Endothelial cell of umbilical vein (primary cell): ENCODE measurements at regions not wholly inside any gene's neighbourhood (a gene's known extent, or its start where the extent isn't known, plus 50 kb on each side); places are given as distances from the start of the nearest gene placed in this dataset.

ENCODE experiments used
- BruUV-seq: library from RNA; stranded (reverse); fragments of 400-500 nt; replicated peaks from 2 replicates; lab custom pipeline; 2021; lab: Mats Ljungman, UMichigan
- CTCF ChIA-PET: fragments of 300-600, 350-600 bp; sonication (Branson Sonifier 250); formaldehyde crosslinking; loops from one replicate; lab custom pipeline; 2021; ENCODE audit warnings: antibody characterized with exemption, inconsistent platforms; lab: Charles Lee
- POLR2A ChIA-PET: fragments of 300-600, 350-600 bp; sonication (Branson Sonifier 250); formaldehyde crosslinking; loops from one replicate; lab custom pipeline; 2021; ENCODE audit warnings: antibody characterized with exemption, inconsistent platforms; lab: Charles Lee
- DNase-seq: peaks from one replicate; pipeline ENCODE4 v3.0.0-alpha.2; 2011; ENCODE audit warnings: low read depth, low spot score
- FAIRE-seq: peaks from 2 replicates; lab custom pipeline; 2011; peaks lifted over from hg19 to GRCh38; lab: Jason Lieb, UNC
- H2AFZ ChIP-seq: 2 replicates; pipeline ENCODE4 v1.6.0; 2012; ENCODE audit warnings: low read depth, low read length, control low read depth, inconsistent platforms
- H3K27ac ChIP-seq: 2 replicates; pipeline ENCODE4 v1.5.1; 2011; ENCODE audit warnings: low read depth, mild to moderate bottlenecking, control low read depth, low read length, moderate library complexity; ENCODE audit not compliant: insufficient read depth
- H3K27me3 ChIP-seq, 2 experiments: 2 replicates each; pipeline versions ENCODE4 v1.6.0 to v1.6.1; 2011; ENCODE audit warnings: low read length in 2 of 2, mixed read lengths in 1 of 2; ENCODE audit not compliant: control insufficient read depth in 2 of 2, insufficient read depth in 2 of 2
- H3K36me3 ChIP-seq, 2 experiments: 2 replicates in 1 of 2; 3 replicates in 1 of 2; pipeline ENCODE4 v1.5.1; 2011; ENCODE audit warnings: low read length in 2 of 2, mild to moderate bottlenecking in 1 of 2, moderate library complexity in 1 of 2; ENCODE audit not compliant: control insufficient read depth in 2 of 2, insufficient read depth in 2 of 2; ENCODE audit errors: extremely low read depth in 1 of 2
- H3K4me1 ChIP-seq: 3 replicates; pipeline ENCODE4 v1.5.1; 2011; ENCODE audit warnings: mild to moderate bottlenecking, low read length; ENCODE audit not compliant: control insufficient read depth, insufficient read depth; ENCODE audit errors: extremely low read depth
- H3K4me2 ChIP-seq: 2 replicates; pipeline ENCODE4 v1.6.1; 2011; ENCODE audit warnings: low read length, control low read depth, mixed read lengths; ENCODE audit not compliant: insufficient read depth
- H3K4me3 ChIP-seq, 3 experiments: fragments of 200-600 bp in 1 of 3; sonication (generic), shearing (Covaris generic) in 1 of 3; replicated peaks in 1 of 3; 2 replicates each; pipeline ENCODE4 v1.5.1; 2011 to 2016; ENCODE audit warnings: control low read depth in 3 of 3, low read length in 3 of 3, mild to moderate bottlenecking in 2 of 3, inconsistent platforms in 1 of 3, low read depth in 1 of 3, moderate library complexity in 1 of 3; ENCODE audit not compliant: insufficient read depth in 1 of 3
- H3K79me2 ChIP-seq: 2 replicates; pipeline ENCODE4 v1.6.0; 2012; ENCODE audit warnings: low read length, inconsistent platforms; ENCODE audit not compliant: control insufficient read depth, insufficient read depth
- H3K9ac ChIP-seq: replicated peaks from 2 replicates; pipeline ENCODE3; 2011; ENCODE audit warnings: low read length, control low read depth; ENCODE audit not compliant: insufficient read depth; ENCODE audit errors: extremely low read depth
- H3K9me1 ChIP-seq: replicated peaks from 3 replicates; pipeline ENCODE4 v1.6.0; 2011; ENCODE audit warnings: mild to moderate bottlenecking, low read length; ENCODE audit not compliant: control insufficient read depth, insufficient read depth; ENCODE audit errors: extremely low read depth
- H3K9me3 ChIP-seq: replicated peaks from 2 replicates; pipeline ENCODE4 v1.5.1; 2012; ENCODE audit warnings: low read length, inconsistent platforms; ENCODE audit not compliant: control insufficient read depth, insufficient read depth
- H4K20me1 ChIP-seq: replicated peaks from 2 replicates; pipeline ENCODE3; 2011; ENCODE audit warnings: mild to moderate bottlenecking, low read length; ENCODE audit not compliant: control insufficient read depth, insufficient read depth; ENCODE audit errors: extremely low read depth
- CTCF ChIP-seq, 2 donors: IDR thresholded peaks; 1 replicate in 1 of 2; 2 replicates in 1 of 2; pipeline ENCODE4 v1.5.1; 2011; ENCODE audit warnings: low read length in 2 of 2, mild to moderate bottlenecking in 2 of 2, moderate library complexity in 2 of 2, control low read depth in 1 of 2, inconsistent platforms in 1 of 2, low read depth in 1 of 2; ENCODE audit not compliant: insufficient read depth in 1 of 2; ENCODE audit errors: extremely low read depth in 1 of 2
- EZH2 ChIP-seq: IDR thresholded peaks from 2 replicates; pipeline ENCODE4 v1.6.1; 2012; ENCODE audit warnings: borderline replicate concordance, low read depth, mild to moderate bottlenecking, moderate library complexity, low read length, inconsistent platforms; ENCODE audit not compliant: severe bottlenecking
- FOS ChIP-seq: IDR thresholded peaks from 2 replicates; pipeline ENCODE4 v1.6.1; 2011; ENCODE audit warnings: mild to moderate bottlenecking, low read length, moderate library complexity, borderline replicate concordance; ENCODE audit not compliant: insufficient read depth
- GATA2 ChIP-seq: IDR thresholded peaks from 2 replicates; pipeline ENCODE4 v1.7.0; 2011; ENCODE audit warnings: low read depth, mild to moderate bottlenecking, moderate library complexity, mixed read lengths, low read length; ENCODE audit not compliant: insufficient read length, insufficient read depth
- JUN ChIP-seq: IDR thresholded peaks from 2 replicates; pipeline ENCODE4 v1.6.1; 2011; ENCODE audit warnings: borderline replicate concordance, low read depth; ENCODE audit not compliant: insufficient read length, insufficient read depth
- MYC ChIP-seq: IDR thresholded peaks from one replicate; pipeline ENCODE4 v1.6.1; 2011; ENCODE audit warnings: mild to moderate bottlenecking, low read depth, low read length
- POLR2A ChIP-seq: IDR thresholded peaks from 2 replicates; pipeline ENCODE4 v1.6.1; 2012; ENCODE audit warnings: low read depth, mild to moderate bottlenecking, control low read depth, low read length
- POLR2AphosphoS5 ChIP-seq: IDR thresholded peaks from 2 replicates; pipeline ENCODE4 v1.6.1; 2012; ENCODE audit warnings: low read depth, mild to moderate bottlenecking, control low read depth, low read length, moderate library complexity; ENCODE audit not compliant: insufficient read depth
- dilution Hi-C: fragments of 300-500 bp; cut with MboI; formaldehyde crosslinking; loops from one replicate; pipeline ENCODE4 v1.15.0; 2019; ENCODE audit warnings: low sequenced_read_pairs; ENCODE audit not compliant: extremely low pct_ligation_motif_present
- intact Hi-C: fragments of 100-400 bp; cut with micrococcal nuclease; formaldehyde crosslinking; loops from one replicate; pipeline ENCODE4 v1.10.0; 2022
- TF ChIP-seq, protein P1 (sequence below): IDR thresholded peaks from 2 replicates; pipeline ENCODE4 v1.6.1; 2011; ENCODE audit not compliant: insufficient read depth, insufficient read length

DNA sequence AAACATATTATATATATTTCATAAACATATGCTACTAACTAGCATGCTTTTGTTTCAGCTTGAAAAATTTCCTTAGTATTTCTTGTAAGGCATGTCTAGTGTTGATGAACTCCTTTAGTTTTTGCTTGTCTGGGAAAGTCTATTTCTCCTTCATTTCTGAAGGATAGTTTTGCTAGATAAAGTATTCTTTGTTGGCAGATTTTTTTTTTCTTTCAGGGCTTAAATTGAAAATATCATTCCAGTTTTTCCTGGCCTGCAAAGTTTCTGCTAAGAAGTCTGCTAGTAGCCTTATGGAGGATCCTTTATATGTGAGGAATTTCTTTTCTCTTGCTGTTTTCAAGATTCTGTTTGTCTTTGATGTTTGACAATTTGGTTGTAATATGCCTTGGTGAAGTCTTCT, 183.5 kb downstream of the SLC4A3 start:
- dilution Hi-C loops: no loop called here
- H2AFZ ChIP-seq: no peak overlapping the region
- FAIRE-seq (no peak), DNase-seq (no peak)
- H3K4me2 ChIP-seq: no peak overlapping the region
- ChIA-PET CTCF (no interaction called here), POLR2A (no interaction called here)
- H3K27ac ChIP-seq: no peak overlapping the region
- no peaks in the 10 kb centered on the region for H3K9me3 ChIP-seq
- no peaks in the 10 kb centered on the region for H3K79me2 ChIP-seq
- H3K36me3 ChIP-seq: no peaks in the 10 kb centered on the region
- no peaks in the 10 kb centered on the region for H3K9me1 ChIP-seq
- BruUV-seq: no TSS peak
- H3K27me3 ChIP-seq: no peaks in the 10 kb centered on the region
- no peak overlapping the region for H3K9ac ChIP-seq
- no peaks in the 10 kb centered on the region for H4K20me1 ChIP-seq
- H3K4me3 ChIP-seq: no peak overlapping the region
- intact Hi-C loops: no loop called here
- no peak for TF ChIP-seq FOS
- TF ChIP-seq JUN: no peak
- TF ChIP-seq GATA2: no peak
- TF ChIP-seq EZH2: no peak
- no peak for TF ChIP-seq MYC
- TF ChIP-seq, protein P1, sequence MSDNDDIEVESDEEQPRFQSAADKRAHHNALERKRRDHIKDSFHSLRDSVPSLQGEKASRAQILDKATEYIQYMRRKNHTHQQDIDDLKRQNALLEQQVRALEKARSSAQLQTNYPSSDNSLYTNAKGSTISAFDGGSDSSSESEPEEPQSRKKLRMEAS: no peak
- TF ChIP-seq POLR2A: no peak
- TF ChIP-seq CTCF (IDR thresholded peaks at IDR 0.05; ENCODE audit: extremely low read depth in 1 of 2, insufficient read depth in 1 of 2, low read depth in 1 of 2, low read length in 2 of 2): no peak
- no peak for TF ChIP-seq POLR2AphosphoS5
- no peaks in the 10 kb centered on the region for H3K4me1 ChIP-seq
